HS-27A (cell line): ENCODE measurements at regions not wholly inside any gene's neighbourhood (a gene's known extent, or its start where the extent isn't known, plus 50 kb on each side); places are given as distances from the start of the nearest gene placed in this dataset.
"Not testable (repeated sequence)": the region's sequence is repeated elsewhere in the genome, so short reads cannot be mapped to it uniquely, and the experiment has no call there.

Experiments
- DNase-seq: peaks from one replicate; pipeline ENCODE4 v3.0.0-alpha.2; 2012; ENCODE audit warnings: low read depth, missing footprints

DNA sequence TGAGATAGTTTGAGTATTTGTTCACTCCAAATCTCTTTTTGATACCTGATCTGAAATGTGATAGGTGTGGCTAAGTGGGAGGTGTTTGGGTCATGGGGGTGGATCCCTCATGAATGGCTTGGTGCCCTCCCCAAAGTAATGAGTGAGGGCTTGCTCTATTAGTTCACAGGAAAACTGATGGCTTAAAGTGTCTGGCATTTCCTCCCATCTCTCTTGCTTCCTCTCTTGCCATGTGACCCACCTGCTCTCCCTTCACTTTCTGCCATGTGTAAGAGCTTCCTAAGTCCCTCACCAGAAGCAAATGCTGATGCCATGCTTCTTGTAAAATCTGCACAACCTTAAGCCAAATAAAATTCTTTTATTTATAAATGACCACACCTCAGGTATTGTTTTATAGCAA, 61.1 kb downstream of the MAD2L1 start:
- no peak for DNase-seq

- DNase-seq, result no peak
These were observed 61.6 kb downstream of the MAD2L1 start for GRCh38 chr4:120005076-120005475.

GRCh38 chr4:120004054-120004453, 62.6 kb downstream of the MAD2L1 start:
- DNase-seq, result no peak

GRCh38 chr4:120003193-120003592, 63.5 kb downstream of the MAD2L1 start:
- no peak for DNase-seq

- DNase-seq, result no peak
These were observed 64.8 kb downstream of the MAD2L1 start for GRCh38 chr4:120001850-120002249.

GRCh38 chr4:120000591-120001296, 65.9 kb downstream of the MAD2L1 start:
- no peak for DNase-seq

GRCh38 chr4:119996024-119996423, 70.6 kb downstream of the MAD2L1 start:
- not testable (repeated sequence) for DNase-seq

GRCh38 chr4:119984996-119985395, 81.7 kb downstream of the MAD2L1 start:
- no peak for DNase-seq

- DNase-seq, result no peak
These were observed 83.9 kb downstream of the MAD2L1 start for GRCh38 chr4:119982756-119983155.

DNA sequence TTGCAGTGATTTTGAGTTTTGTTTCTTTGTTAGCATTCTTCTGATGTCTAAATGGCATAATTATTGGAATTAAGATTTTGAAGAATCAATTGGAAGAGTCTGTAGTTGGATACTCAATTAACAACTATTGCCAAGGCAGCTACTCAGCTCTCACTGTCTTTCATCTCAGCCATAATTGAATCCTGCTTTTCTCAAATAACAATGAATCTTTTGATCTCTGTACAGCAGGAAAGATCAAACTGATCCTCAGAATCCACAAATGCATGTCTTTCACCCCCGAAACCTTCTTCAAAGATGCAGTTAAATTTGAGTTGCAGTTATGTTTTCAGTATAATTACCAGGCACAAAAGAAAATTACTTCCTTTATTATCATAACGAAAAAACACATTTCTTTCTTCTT, 86.2 kb downstream of the MAD2L1 start:
- no peak for DNase-seq

DNA sequence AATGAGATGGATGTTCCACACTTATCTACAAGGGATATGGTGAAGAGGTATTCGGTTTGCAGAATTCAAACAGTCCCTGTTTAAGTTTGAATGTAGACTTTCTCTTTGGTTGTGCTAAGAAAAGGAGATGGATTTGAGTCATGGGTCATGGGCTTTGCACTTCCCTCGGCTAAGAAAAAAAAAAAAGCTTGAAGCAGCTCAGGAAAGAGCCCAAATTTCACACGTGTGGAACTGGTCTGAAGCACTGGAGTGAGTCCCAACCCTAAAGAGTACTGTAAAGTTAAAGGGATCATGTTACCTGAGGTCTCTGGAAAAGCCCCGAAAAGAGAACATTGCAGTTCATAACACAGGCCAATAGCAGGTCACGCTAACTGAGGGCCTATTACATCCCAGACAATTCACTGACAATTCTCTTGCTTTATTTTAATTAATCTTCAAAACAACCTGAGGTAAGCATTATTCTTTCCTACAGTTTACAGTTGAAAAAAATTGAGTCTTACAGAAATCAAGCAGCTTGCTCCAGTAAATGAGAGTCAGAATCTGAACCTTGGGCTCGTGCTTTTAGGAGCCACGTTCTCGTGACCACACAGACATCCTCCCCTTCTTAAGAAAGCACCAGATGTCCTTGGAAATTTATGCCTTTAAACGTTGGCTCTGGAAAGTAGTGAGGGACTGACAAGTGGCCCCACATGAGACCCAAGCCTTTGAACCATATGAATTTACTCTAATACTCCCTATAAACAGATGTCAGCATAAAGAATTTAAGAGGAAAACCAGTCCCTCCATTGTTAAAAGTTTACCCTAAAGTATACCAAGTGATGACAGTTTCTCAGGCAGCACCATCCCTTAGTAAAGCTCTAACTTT, 89.3 kb downstream of the MAD2L1 start:
- DNase-seq, result no peak

- no peak for DNase-seq
These were observed 95.1 kb downstream of the MAD2L1 start for GRCh38 chr4:119971431-119972084.

- DNase-seq, result no peak
These were observed 104.0 kb downstream of the MAD2L1 start for GRCh38 chr4:119962631-119963030.

GRCh38 chr4:119958983-119959382, 107.7 kb downstream of the MAD2L1 start:
- no peak for DNase-seq

GRCh38 chr4:119955256-119955655, 111.4 kb downstream of the MAD2L1 start:
- no peak for DNase-seq

DNA sequence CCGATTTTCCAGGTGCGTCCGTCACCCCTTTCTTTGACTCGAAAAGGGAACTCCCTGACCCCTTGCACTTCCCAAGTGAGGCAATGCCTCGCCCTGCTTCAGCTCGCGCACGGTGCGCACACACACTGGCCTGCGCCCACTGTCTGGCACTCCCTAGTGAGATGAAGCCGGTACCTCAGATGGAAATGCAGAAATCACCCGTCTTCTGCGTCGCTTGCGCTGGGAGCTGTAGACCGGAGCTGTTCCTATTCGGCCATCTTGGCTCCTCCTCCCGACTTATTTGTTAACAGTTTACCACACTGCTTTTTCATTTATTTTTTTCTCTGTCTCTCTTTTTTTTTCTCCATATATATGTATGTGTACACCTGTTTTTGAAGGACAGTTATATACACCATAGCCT, 112.2 kb downstream of the MAD2L1 start:
- not testable (repeated sequence) for DNase-seq

GRCh38 chr4:119946359-119946758, 120.3 kb downstream of the MAD2L1 start:
- no peak for DNase-seq

DNA sequence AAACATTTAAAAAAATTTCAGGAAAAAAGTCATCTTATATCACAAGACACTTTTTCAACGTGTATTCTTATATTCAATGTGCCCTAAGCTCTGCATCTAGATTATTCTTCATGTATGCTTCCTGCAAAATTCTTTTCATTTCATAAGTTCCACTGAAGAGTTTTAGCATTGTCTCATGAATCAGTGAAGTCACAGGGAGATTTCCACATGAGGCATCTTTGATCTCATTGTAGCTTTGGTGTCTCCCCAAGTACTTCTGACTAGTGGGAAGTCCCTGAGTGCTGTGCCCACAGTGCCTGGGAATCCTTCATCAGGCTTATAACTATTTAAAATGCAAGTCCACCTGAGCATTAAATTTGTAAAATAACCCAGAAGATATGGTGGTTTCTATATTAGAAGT, 123.8 kb downstream of the MAD2L1 start:
- no peak for DNase-seq

DNA sequence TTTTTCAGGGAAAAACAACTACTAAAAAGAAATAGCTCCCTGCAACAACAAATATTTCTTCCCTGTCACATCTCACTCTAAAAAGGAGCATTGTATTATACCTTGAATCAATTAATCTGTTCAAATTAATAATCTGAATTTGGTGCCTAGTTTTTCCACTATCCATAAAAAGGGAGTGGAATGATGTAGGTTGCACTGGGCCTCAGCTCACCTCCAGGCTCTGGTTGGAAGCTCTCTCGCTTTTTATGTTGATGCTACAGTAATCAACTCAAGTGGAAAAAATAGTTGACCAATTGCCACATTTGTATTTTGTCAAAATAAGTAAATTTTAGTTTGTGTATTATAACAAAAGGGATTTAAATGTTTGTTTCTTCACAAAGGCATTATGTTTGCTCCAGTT, 126.1 kb downstream of the MAD2L1 start:
- no peak for DNase-seq

GRCh38 chr4:119939071-119939995, 127.3 kb downstream of the MAD2L1 start:
- DNase-seq, result no peak

DNA sequence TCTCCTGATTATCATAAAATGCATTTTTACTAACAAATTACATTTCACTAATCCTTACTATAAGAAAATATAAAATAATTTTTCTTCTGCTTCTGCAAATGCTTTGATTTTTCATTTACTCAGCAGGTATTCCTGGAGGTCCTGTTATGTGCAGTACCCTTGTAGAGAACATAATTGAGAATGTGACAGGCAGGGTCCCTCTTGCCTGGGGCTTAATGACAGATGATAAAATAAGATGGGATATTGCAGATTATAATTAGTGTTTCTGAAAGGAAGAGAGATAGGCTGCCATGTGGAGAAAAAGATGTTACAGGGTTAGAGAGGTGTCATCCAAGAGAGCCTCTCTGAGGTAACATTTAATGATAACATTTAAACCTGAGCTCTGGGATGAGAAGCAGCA, 128.9 kb downstream of the MAD2L1 start:
- DNase-seq, result no peak

DNA sequence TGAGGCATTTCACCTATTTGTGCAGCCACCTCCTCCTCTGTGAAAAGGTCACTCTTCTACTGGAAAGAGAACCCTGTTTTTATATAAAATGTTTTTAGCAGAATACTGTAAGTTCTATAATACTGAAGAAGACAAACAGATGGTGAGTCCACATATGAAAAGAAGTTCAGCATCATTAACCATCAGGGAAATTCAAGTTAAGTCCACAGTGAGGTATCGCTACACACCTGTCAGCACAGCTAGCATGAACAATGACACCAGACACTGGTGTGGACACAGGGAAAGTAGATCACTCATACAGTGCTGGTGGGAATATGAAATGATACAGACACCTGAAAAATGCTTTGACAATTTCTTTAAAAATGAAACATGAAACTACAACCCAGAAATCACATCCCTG, 133.0 kb downstream of the MAD2L1 start:
- DNase-seq, result no peak
